Esophagus muscularis mucosa (tissue), 4 donors: ENCODE measurements at regions not wholly inside any gene's neighbourhood (a gene's known extent, or its start where the extent isn't known, plus 50 kb on each side); places are given as distances from the start of the nearest gene placed in this dataset.

Experiments used
- DNase-seq: peaks from one replicate; pipeline ENCODE4 v3.0.0-alpha.2; 2017; ENCODE audit errors: extremely low spot score
- H3K27ac ChIP-seq, 4 donors: fragments of 200-600 bp; sonication (generic); replicated peaks in 1 of 4; 1 replicate in 3 of 4; 2 replicates in 1 of 4; pipeline ENCODE4 v1.5.1; 2016 to 2019; ENCODE audit warnings: mild to moderate bottlenecking in 1 of 4
- H3K27me3 ChIP-seq, 4 donors: fragments of 200-600 bp; sonication (generic); one replicate each; pipeline versions ENCODE4 v1.5.1 to v1.6.0; 2016 to 2019
- H3K36me3 ChIP-seq, 4 donors: fragments of 200-600 bp; sonication (generic); one replicate each; pipeline ENCODE4 v1.5.1; 2016 to 2019
- H3K4me1 ChIP-seq, 4 donors: fragments of 200-600 bp; sonication (generic); one replicate each; pipeline ENCODE4 v1.5.1; 2016 to 2019
- H3K4me3 ChIP-seq, 4 donors: fragments of 200-600 bp; sonication (generic); 1 replicate in 2 of 4; 2 replicates in 2 of 4; pipeline ENCODE4 v1.5.1; 2016 to 2019; ENCODE audit warnings: mild to moderate bottlenecking in 4 of 4, moderate library complexity in 1 of 4
- H3K9me3 ChIP-seq, 4 donors: fragments of 200-600 bp; sonication (generic); 1 replicate in 3 of 4; 2 replicates in 1 of 4; pipeline ENCODE4 v1.5.1; 2016 to 2019
- CTCF ChIP-seq, 3 experiments: fragments of 200-600 bp in 2 of 3; fragments of 450-650 bp in 1 of 3; sonication (generic) in 2 of 3; IDR thresholded peaks; one replicate each; pipeline ENCODE4 v1.5.1; 2017 to 2019; ENCODE audit warnings: antibody characterized with exemption in 3 of 3, mild to moderate bottlenecking in 2 of 3, moderate library complexity in 1 of 3
- EP300 ChIP-seq: sonication (generic); formaldehyde crosslinking; IDR thresholded peaks from one replicate; pipeline ENCODE4 v1.6.1; 2017; ENCODE audit warnings: antibody characterized with exemption
- POLR2A ChIP-seq: fragments of 450-650 bp; IDR thresholded peaks from one replicate; pipeline ENCODE4 v1.6.1; 2017; ENCODE audit warnings: antibody characterized with exemption, moderate library complexity, mild to moderate bottlenecking, low read depth
- POLR2AphosphoS5 ChIP-seq, 2 donors: sonication (generic); formaldehyde crosslinking; IDR thresholded peaks; one replicate each; pipeline ENCODE4 v1.6.1; 2017; ENCODE audit warnings: antibody characterized with exemption in 2 of 2
- WGBS: methylation state at CpG from one replicate; pipeline ENCODE4 v1.1.5; 2018; 5-methylcytosine and 5-hydroxymethylcytosine counted together
- intact Hi-C: fragments of 100-400 bp; cut with DNase I; formaldehyde crosslinking; loops from one replicate; pipeline ENCODE4 v1.15.1; 2023

- H3K27me3 ChIP-seq = peaks cover 0 to 97% (median 15%) of the 10 kb centered on the region in 4 donors
Measured at GRCh38 chr1:11338284-11338924, 65.4 kb downstream of the UBIAD1 start.

GRCh38 chr1:11339346-11340232, 66.6 kb downstream of the UBIAD1 start:
- Histone ChIP-seq H3K4me1 (peaks cover 0 to 17% (median 8%) of the 10 kb centered on the region in 4 donors), H3K27ac (no peak overlapping the region), H3K36me3 (no peaks in the 10 kb centered on the region), H3K27me3 (peaks cover 0 to 98% (median 13%) of the 10 kb centered on the region in 4 donors), H3K4me3 (no peak overlapping the region), H3K9me3 (no peaks in the 10 kb centered on the region)
- 17% methylated on average over 24 of the region's 24 CpGs for WGBS
- DNase-seq = no peak
- TF ChIP-seq CTCF (IDR thresholded peaks at IDR 0.05) (no peak), EP300 (no peak), POLR2A (no peak), POLR2AphosphoS5 (IDR thresholded peaks at IDR 0.05) (no peak)
- intact Hi-C loops = loop anchor here (5.0 kb wide), 1 partner anchor 303 kb away; no protein-coding TSS in a partner anchor

More at GRCh38 chr1:11338284-11338924, 65.4 kb downstream of the UBIAD1 start:
- intact Hi-C loops = loop anchor here (5.0 kb wide), 1 partner anchor 304 kb away; no protein-coding TSS in a partner anchor
- Histone ChIP-seq H3K4me1 (peaks cover 0 to 17% (median 8%) of the 10 kb centered on the region in 4 donors), H3K9me3 (no peaks in the 10 kb centered on the region), H3K27ac (no peak overlapping the region), H3K36me3 (no peaks in the 10 kb centered on the region), H3K4me3 (no peak overlapping the region)
- WGBS = 77% methylated on average over 10 of the region's 10 CpGs
- DNase-seq = no peak
- no peak for TF ChIP-seq POLR2A
- no peak for TF ChIP-seq EP300
- no peak for TF ChIP-seq POLR2AphosphoS5 (IDR thresholded peaks at IDR 0.05)
- TF ChIP-seq CTCF (IDR thresholded peaks at IDR 0.05) = no peak

GRCh38 chr1:11340233-11340632, 67.2 kb downstream of the UBIAD1 start:
- Histone ChIP-seq H3K27ac (no peak overlapping the region), H3K9me3 (no peaks in the 10 kb centered on the region), H3K4me1 (peaks cover 0 to 17% (median 8%) of the 10 kb centered on the region in 4 donors), H3K36me3 (no peaks in the 10 kb centered on the region), H3K27me3 (peaks cover 0 to 98% (median 13%) of the 10 kb centered on the region in 4 donors), H3K4me3 (no peak overlapping the region)
- 41% methylated on average over 4 of the region's 4 CpGs for WGBS
- no peak for TF ChIP-seq EP300
- no peak for TF ChIP-seq CTCF (IDR thresholded peaks at IDR 0.05)
- no peak for TF ChIP-seq POLR2AphosphoS5 (IDR thresholded peaks at IDR 0.05)
- no peak for TF ChIP-seq POLR2A
- intact Hi-C loops = no loop called here
- no peak for DNase-seq

- Histone ChIP-seq H3K27ac (no peak overlapping the region), H3K27me3 (peaks cover 0 to 98% (median 8%) of the 10 kb centered on the region in 4 donors), H3K4me1 (peaks cover 0 to 17% (median 8%) of the 10 kb centered on the region in 4 donors), H3K36me3 (no peaks in the 10 kb centered on the region), H3K9me3 (no peaks in the 10 kb centered on the region), H3K4me3 (no peak overlapping the region)
- 55% methylated on average over 6 of the region's 6 CpGs for WGBS
- no peak for TF ChIP-seq CTCF (IDR thresholded peaks at IDR 0.05)
- TF ChIP-seq POLR2A = no peak
- TF ChIP-seq POLR2AphosphoS5 (IDR thresholded peaks at IDR 0.05) = no peak
- TF ChIP-seq EP300 = no peak
- DNase-seq = no peak
- intact Hi-C loops = no loop called here
Measured at GRCh38 chr1:11341901-11342552, 69.0 kb downstream of the UBIAD1 start.
